ENCODE measurements at regions not wholly inside any gene's neighbourhood (a gene's known extent, or its start where the extent isn't known, plus 50 kb on each side); places are given as distances from the start of the nearest gene placed in this dataset.

DNA sequence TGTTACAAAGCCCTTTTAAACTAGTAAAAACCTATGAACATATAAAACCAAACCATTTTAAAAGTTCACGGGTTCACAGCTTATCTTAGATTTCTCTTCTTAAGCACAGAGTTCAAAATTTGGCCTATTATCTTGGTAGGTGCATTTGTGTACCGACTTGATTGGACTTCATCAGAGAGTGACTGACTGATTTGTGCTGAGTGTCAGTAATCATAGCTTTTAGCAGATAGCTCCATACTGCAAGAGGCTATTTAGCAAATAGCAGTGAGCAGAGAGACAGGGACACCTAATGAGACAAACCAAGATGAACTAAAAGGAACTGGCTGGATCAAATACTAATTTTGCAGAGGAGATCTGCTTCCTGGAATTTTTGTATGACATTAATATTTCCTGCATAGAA, 274.5 kb downstream of the PRR16 start:
- Histone ChIP-seq H3K36me3 (no peaks in the 10 kb centered on the region), H3K27me3 (no peaks in the 10 kb centered on the region), H3K27ac (no peak overlapping the region), H3K9me3 (no peaks in the 10 kb centered on the region), H3K4me3 (no peak overlapping the region), H3K4me1 (no peaks in the 10 kb centered on the region)
- DNase-seq = no peak
- no peak for TF ChIP-seq POLR2A (IDR thresholded peaks at IDR 0.05)
- TF ChIP-seq, protein P1, sequence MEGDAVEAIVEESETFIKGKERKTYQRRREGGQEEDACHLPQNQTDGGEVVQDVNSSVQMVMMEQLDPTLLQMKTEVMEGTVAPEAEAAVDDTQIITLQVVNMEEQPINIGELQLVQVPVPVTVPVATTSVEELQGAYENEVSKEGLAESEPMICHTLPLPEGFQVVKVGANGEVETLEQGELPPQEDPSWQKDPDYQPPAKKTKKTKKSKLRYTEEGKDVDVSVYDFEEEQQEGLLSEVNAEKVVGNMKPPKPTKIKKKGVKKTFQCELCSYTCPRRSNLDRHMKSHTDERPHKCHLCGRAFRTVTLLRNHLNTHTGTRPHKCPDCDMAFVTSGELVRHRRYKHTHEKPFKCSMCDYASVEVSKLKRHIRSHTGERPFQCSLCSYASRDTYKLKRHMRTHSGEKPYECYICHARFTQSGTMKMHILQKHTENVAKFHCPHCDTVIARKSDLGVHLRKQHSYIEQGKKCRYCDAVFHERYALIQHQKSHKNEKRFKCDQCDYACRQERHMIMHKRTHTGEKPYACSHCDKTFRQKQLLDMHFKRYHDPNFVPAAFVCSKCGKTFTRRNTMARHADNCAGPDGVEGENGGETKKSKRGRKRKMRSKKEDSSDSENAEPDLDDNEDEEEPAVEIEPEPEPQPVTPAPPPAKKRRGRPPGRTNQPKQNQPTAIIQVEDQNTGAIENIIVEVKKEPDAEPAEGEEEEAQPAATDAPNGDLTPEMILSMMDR (IDR thresholded peaks at IDR 0.05) = no peak

DNA sequence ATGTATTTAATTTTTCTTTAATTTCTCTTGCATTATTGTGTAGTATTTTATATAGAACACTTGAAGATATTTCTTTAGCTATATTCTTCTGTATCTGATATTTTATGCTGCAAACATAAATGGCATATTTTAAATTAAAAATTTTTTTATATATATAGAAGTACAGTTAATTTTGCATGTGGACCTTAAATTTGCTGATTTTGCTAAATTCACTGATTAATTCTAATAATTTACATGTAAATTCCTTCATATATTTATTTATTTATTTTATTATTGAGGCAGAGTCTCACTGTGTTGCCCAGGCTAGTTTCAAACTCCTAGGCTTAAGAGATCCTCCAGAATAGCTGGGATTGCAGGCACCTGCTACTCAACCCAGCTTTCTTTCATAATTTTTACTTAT, 276.9 kb downstream of the PRR16 start:
- H3K36me3 ChIP-seq = no peaks in the 10 kb centered on the region
- TF ChIP-seq, protein P1 (IDR thresholded peaks at IDR 0.05) = no peak
- TF ChIP-seq POLR2A (IDR thresholded peaks at IDR 0.05) = no peak
- DNase-seq = no peak
- no peaks in the 10 kb centered on the region for H3K9me3 ChIP-seq
- no peaks in the 10 kb centered on the region for H3K27me3 ChIP-seq
- H3K4me1 ChIP-seq = no peaks in the 10 kb centered on the region
- no peak overlapping the region for H3K27ac ChIP-seq
- H3K4me3 ChIP-seq = no peak overlapping the region

DNA sequence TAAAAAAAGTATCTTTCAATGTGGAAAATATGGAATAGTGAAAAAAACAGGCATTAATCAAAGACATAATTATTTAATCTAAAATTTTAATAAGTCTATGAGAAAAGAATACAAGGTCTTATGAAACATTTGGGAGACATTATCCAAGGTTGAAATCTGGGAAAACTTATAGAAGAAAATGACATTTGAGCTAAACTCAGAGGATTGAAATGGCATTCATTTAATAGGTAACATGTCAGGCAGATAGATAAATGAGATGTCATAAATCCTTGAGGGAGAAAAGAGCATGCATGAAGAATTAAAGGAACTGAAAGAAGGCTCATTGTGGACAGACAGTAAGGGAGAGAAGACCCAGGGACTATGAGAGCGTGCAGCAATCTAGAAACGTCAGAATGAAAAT, 284.4 kb downstream of the PRR16 start:
- Histone ChIP-seq H3K36me3 (no peaks in the 10 kb centered on the region), H3K4me1 (no peaks in the 10 kb centered on the region), H3K9me3 (no peaks in the 10 kb centered on the region), H3K27ac (no peak overlapping the region), H3K4me3 (no peak overlapping the region), H3K27me3 (no peaks in the 10 kb centered on the region)
- DNase-seq = no peak
- no peak for TF ChIP-seq POLR2A (IDR thresholded peaks at IDR 0.05)
- TF ChIP-seq, protein P1 (IDR thresholded peaks at IDR 0.05) = no peak

DNA sequence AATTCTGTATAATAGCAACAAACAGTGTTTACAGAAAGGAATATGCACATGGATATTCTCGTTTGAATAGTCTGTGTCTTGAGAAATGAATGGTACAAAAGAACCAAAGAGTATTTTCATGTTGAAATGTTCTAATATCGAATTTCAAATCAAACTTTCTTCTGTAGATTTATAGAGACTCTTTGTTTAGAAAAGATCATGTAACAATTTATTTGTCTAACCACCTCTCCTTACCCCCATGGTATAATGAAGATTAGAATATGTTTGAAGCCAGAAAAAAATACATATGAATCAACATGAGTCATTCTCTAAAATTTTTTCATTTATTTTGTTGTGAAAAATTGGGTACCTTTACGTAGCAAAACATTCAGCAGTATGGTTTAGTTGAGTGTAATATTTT, 285.6 kb downstream of the PRR16 start:
- TF ChIP-seq POLR2A (IDR thresholded peaks at IDR 0.05) = no peak
- TF ChIP-seq, protein P1 (IDR thresholded peaks at IDR 0.05) = no peak
- no peak for DNase-seq
- no peaks in the 10 kb centered on the region for H3K36me3 ChIP-seq
- no peak overlapping the region for H3K4me3 ChIP-seq
- H3K27ac ChIP-seq = no peak overlapping the region
- H3K27me3 ChIP-seq = no peaks in the 10 kb centered on the region
- H3K4me1 ChIP-seq = no peaks in the 10 kb centered on the region
- H3K9me3 ChIP-seq = no peaks in the 10 kb centered on the region

DNA sequence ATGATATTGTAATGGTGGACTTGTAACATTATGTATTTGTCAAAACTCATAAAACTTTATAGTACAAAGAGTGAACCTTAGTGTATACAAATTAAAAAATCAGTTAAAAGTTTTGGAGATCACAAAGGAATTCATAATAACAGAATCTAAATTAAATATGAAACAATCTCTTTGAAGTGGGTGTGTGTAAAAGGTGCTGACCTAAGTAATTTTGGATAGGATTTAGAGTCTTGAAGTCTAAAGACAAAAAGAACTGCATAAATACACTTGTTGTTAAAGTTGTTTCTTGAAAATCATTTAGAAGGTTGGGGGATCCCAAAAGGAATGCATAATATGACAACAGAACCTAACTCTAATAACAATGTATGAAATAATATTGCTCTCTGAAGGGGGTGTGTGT, 295.5 kb downstream of the PRR16 start:
- Histone ChIP-seq H3K4me1 (no peaks in the 10 kb centered on the region), H3K27me3 (no peaks in the 10 kb centered on the region), H3K36me3 (no peaks in the 10 kb centered on the region), H3K9me3 (no peaks in the 10 kb centered on the region), H3K4me3 (no peak overlapping the region), H3K27ac (no peak overlapping the region)
- TF ChIP-seq POLR2A (IDR thresholded peaks at IDR 0.05) = no peak
- TF ChIP-seq, protein P1 (IDR thresholded peaks at IDR 0.05) = no peak
- DNase-seq = no peak

DNA sequence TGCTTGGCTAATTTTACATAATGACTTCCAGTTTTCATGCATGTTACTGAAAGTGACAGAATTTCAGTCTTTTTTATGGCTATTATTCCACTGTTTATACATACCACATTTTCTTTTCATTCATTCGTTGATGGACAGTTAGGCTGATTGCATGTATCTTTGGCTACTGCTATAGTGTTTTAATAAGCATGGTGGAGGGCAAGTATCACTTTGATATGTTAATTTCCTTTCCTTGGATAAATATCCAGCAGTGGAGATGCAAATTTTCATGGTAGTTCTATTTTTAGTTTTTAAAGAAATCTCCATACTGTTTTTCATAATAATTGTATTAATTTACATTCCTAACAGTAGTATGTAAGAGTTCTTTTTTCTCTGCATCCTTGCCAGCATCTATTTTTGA, 297.9 kb downstream of the PRR16 start:
- no peaks in the 10 kb centered on the region for H3K4me1 ChIP-seq
- no peak overlapping the region for H3K4me3 ChIP-seq
- H3K9me3 ChIP-seq = no peaks in the 10 kb centered on the region
- no peaks in the 10 kb centered on the region for H3K36me3 ChIP-seq
- no peak for DNase-seq
- no peak overlapping the region for H3K27ac ChIP-seq
- TF ChIP-seq, protein P1 (IDR thresholded peaks at IDR 0.05) = no peak
- no peak for TF ChIP-seq POLR2A (IDR thresholded peaks at IDR 0.05)
- no peaks in the 10 kb centered on the region for H3K27me3 ChIP-seq

Measured in Peyer's patch (tissue), 4 donors.